ENCODE measurements at regions not wholly inside any gene's neighbourhood (a gene's known extent, or its start where the extent isn't known, plus 50 kb on each side); places are given as distances from the start of the nearest gene placed in this dataset.

DNA sequence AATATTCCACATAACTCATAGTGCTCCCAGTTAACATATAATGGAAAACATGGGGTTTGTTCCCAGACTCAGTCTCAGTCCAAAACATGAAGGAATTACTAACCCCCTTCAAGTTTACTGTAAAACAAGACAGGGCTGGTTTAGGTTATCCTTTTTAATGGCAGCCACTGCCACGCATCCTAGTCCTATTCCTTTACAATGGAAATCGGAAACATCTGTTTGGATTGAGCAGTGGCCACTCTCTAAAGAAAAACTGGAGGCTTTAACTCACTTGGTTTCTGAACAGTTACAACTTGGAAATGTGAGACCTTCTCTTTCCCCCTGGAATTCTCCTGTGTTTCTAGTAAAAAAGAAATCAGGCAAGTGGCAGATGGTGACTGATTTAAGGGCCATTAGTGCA is 609.9 kb upstream of the ACO1 start:
- no peaks in the 10 kb centered on the region for H3K27me3 ChIP-seq (replicated peaks in 1 of 4; ENCODE audit: control insufficient read depth in 3 of 4, extremely low read depth in 1 of 4, insufficient read depth in 3 of 4, low read length in 3 of 4)
- no peak overlapping the region for H3K4ac ChIP-seq (replicated peaks; ENCODE audit: insufficient read length, low read depth, low read length)
- DNase-seq (ENCODE audit: low read depth in 1 of 2, low spot score in 2 of 2) (no peak), FAIRE-seq (no peak)
- H3K9ac ChIP-seq (replicated peaks in 1 of 4; ENCODE audit: extremely low read depth in 1 of 4, low read depth in 3 of 4, low read length in 3 of 4): no peak overlapping the region
- H2AK5ac ChIP-seq (ENCODE audit: low read depth, low read length): no peak overlapping the region
- H3K27ac ChIP-seq (ENCODE audit: low read depth, low read length): no peak overlapping the region
- H2BK15ac ChIP-seq (ENCODE audit: low read length): no peak overlapping the region
- H3K18ac ChIP-seq (ENCODE audit: extremely low read depth, low read length): no peak overlapping the region
- H3K79me1 ChIP-seq (ENCODE audit: low read depth, low read length): no peaks in the 10 kb centered on the region
- ChIA-PET CTCF (ENCODE audit: partially characterized antibody) (no interaction called here), POLR2A (ENCODE audit: partially characterized antibody) (no interaction called here)
- no peak overlapping the region for H2BK5ac ChIP-seq (ENCODE audit: low read depth, low read length)
- H3K4me1 ChIP-seq (replicated peaks in 1 of 4; ENCODE audit: control insufficient read depth in 3 of 4, insufficient read depth in 4 of 4, low read length in 3 of 4): no peaks in the 10 kb centered on the region
- 0 out of 8 replicates have a peak, but pooled peaks cover 0 to 2% (median 0%) of the 10 kb centered on the region in 4 experiments for H3K36me3 ChIP-seq (ENCODE audit: control insufficient read depth in 2 of 4, insufficient read depth in 4 of 4, low read length in 3 of 4)
- H3K9me3 ChIP-seq (ENCODE audit: insufficient read depth in 2 of 2, low read depth in 1 of 2, low read length in 1 of 2): peaks cover 5 to 8% of the 10 kb centered on the region in 2 experiments; a peak in 2 of 4 replicates
- no peak overlapping the region for H4K5ac ChIP-seq (ENCODE audit: insufficient read length, low read depth, low read length)
- H2AFZ ChIP-seq (ENCODE audit: low read length): no peak overlapping the region
- no peak overlapping the region for H4K8ac ChIP-seq (ENCODE audit: extremely low read depth, insufficient read depth, low read length)
- no peak overlapping the region for H4K91ac ChIP-seq (replicated peaks; ENCODE audit: insufficient read length, low read length)
- H3K23me2 ChIP-seq (ENCODE audit: low read depth, low read length): no peaks in the 10 kb centered on the region
- no peaks in the 10 kb centered on the region for H3K79me2 ChIP-seq (ENCODE audit: control insufficient read depth in 1 of 2, insufficient read depth in 2 of 2, low read length in 2 of 2)
- TF ChIP-seq JUN (IDR thresholded peaks at IDR 0.05; ENCODE audit: low read depth, low read length): no peak
- TF ChIP-seq RFX5 (IDR thresholded peaks at IDR 0.05; ENCODE audit: borderline replicate concordance, low read depth, low read length): no peak
- TF ChIP-seq CHD1 (IDR thresholded peaks at IDR 0.05; ENCODE audit: low read depth, low read length): no peak
- no peak for TF ChIP-seq RXRA (IDR thresholded peaks at IDR 0.05; ENCODE audit: insufficient read depth, low read depth, low read length)
- TF ChIP-seq, protein P1, sequence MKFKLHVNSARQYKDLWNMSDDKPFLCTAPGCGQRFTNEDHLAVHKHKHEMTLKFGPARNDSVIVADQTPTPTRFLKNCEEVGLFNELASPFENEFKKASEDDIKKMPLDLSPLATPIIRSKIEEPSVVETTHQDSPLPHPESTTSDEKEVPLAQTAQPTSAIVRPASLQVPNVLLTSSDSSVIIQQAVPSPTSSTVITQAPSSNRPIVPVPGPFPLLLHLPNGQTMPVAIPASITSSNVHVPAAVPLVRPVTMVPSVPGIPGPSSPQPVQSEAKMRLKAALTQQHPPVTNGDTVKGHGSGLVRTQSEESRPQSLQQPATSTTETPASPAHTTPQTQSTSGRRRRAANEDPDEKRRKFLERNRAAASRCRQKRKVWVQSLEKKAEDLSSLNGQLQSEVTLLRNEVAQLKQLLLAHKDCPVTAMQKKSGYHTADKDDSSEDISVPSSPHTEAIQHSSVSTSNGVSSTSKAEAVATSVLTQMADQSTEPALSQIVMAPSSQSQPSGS (IDR thresholded peaks at IDR 0.05; ENCODE audit: low read length): no peak
- TF ChIP-seq CBX8 (IDR thresholded peaks at IDR 0.05; ENCODE audit: borderline replicate concordance, low read depth, low read length): no peak
- H3K4me2 ChIP-seq (ENCODE audit: insufficient read depth in 1 of 2, low read depth in 2 of 2, low read length in 2 of 2): no peak overlapping the region
- no peak overlapping the region for H2BK12ac ChIP-seq (ENCODE audit: low read depth, low read length)
- no peak overlapping the region for H3K23ac ChIP-seq (ENCODE audit: insufficient read length)
- no peak overlapping the region for H2BK20ac ChIP-seq (ENCODE audit: low read length)
- no peak overlapping the region for H3K4me3 ChIP-seq (ENCODE audit: extremely low read depth in 1 of 4, insufficient read depth in 2 of 4, low read depth in 3 of 4, low read length in 4 of 4)
- 100% methylated on average over 2 of the region's 2 CpGs; no CpG with 5 or more reads in 1 of the 2 experiments for WGBS, 2 experiments (ENCODE audit: extremely low coverage in 1 of 2, insufficient coverage in 1 of 2, insufficient read length in 1 of 2, insufficient replicate concordance in 2 of 2, low coverage in 1 of 2, low lambda C conversion rate in 2 of 2, missing lambda C conversion rate in 1 of 2)
- H2BK120ac ChIP-seq (replicated peaks; ENCODE audit: low read depth, low read length): no peak overlapping the region
- no peak overlapping the region for H3K56ac ChIP-seq (replicated peaks; ENCODE audit: insufficient read length, low read depth, low read length)
- no peaks in the 10 kb centered on the region for H4K20me1 ChIP-seq (replicated peaks in 1 of 2; ENCODE audit: control insufficient read depth in 1 of 2, insufficient read depth in 2 of 2, low read length in 2 of 2)
- H3K14ac ChIP-seq (ENCODE audit: insufficient read length): no peak overlapping the region
